ENCODE measurements at regions not wholly inside any gene's neighbourhood (a gene's known extent, or its start where the extent isn't known, plus 50 kb on each side); places are given as distances from the start of the nearest gene placed in this dataset.

- no peak for DNase-seq
Observed at GRCh38 chr11:33520112-33520511, 180.5 kb downstream of the C11orf91 start.

GRCh38 chr11:33515347-33515746 is 185.3 kb downstream of the C11orf91 start:
- DNase-seq: no peak

GRCh38 chr11:33514079-33514925 is 186.3 kb downstream of the C11orf91 start:
- DNase-seq: no peak

- DNase-seq: no peak
Observed at GRCh38 chr11:33509632-33510031, 191.0 kb downstream of the C11orf91 start.

- no peak for DNase-seq
Observed at GRCh38 chr11:33507967-33508366, 192.7 kb downstream of the C11orf91 start.

- no peak for DNase-seq
Observed at GRCh38 chr11:33507356-33507755, 193.3 kb downstream of the C11orf91 start.

- no peak for DNase-seq
Observed at GRCh38 chr11:33505093-33505492, 195.5 kb downstream of the C11orf91 start.

GRCh38 chr11:33500861-33501479 is 199.7 kb downstream of the C11orf91 start:
- DNase-seq: no peak

- no peak for DNase-seq
Observed at GRCh38 chr11:33500332-33500731, 200.3 kb downstream of the C11orf91 start.

- DNase-seq: no peak
Observed at GRCh38 chr11:33492596-33492995, 208.0 kb downstream of the C11orf91 start.

GRCh38 chr11:33490842-33491370 is 209.7 kb downstream of the C11orf91 start:
- DNase-seq: no peak

GRCh38 chr11:33488971-33489370 is 211.7 kb downstream of the C11orf91 start:
- no peak for DNase-seq

GRCh38 chr11:33480626-33481025 is 220.0 kb downstream of the C11orf91 start:
- DNase-seq: no peak

- DNase-seq: no peak
Observed at GRCh38 chr11:33479231-33479630, 221.4 kb downstream of the C11orf91 start.

GRCh38 chr11:33478111-33478573 is 221.0 kb downstream of the HIPK3 start:
- no peak for DNase-seq

GRCh38 chr11:33476945-33477606 is 219.9 kb downstream of the HIPK3 start:
- DNase-seq: no peak

- DNase-seq: no peak
Observed at GRCh38 chr11:33475993-33476392, 218.8 kb downstream of the HIPK3 start.

- DNase-seq: no peak
Observed at GRCh38 chr11:33474866-33475265, 217.7 kb downstream of the HIPK3 start.

GRCh38 chr11:33471541-33471940 is 214.4 kb downstream of the HIPK3 start:
- no peak for DNase-seq

GRCh38 chr11:33467966-33468365 is 210.8 kb downstream of the HIPK3 start:
- no peak for DNase-seq

GRCh38 chr11:33463059-33463458 is 205.9 kb downstream of the HIPK3 start:
- DNase-seq: no peak

- no peak for DNase-seq
Observed at GRCh38 chr11:33461369-33462125, 204.4 kb downstream of the HIPK3 start.

- DNase-seq: no peak
Observed at GRCh38 chr11:33457948-33458347, 200.8 kb downstream of the HIPK3 start.

Measured in activated CD8-positive, alpha-beta memory T cell treated with anti-CD3 and anti-CD28 coated beads for 24 hours (primary cell).